Activated CD8-positive, alpha-beta T cell treated with anti-CD3 and anti-CD28 coated beads for 36 hours (primary cell): ENCODE measurements at regions not wholly inside any gene's neighbourhood (a gene's known extent, or its start where the extent isn't known, plus 50 kb on each side); places are given as distances from the start of the nearest gene placed in this dataset.

ENCODE experiments used
- ATAC-seq: fragments of 200-7000 bp; cut with Tn5 transposase; one replicate; pipeline ENCODE4 v1.10.0; 2021; ENCODE audit warnings: mild to moderate bottlenecking, moderate library complexity
- CTCF ChIA-PET: fragments of 350-600 bp; sonication (Branson Sonifier 250); formaldehyde crosslinking; loops from one replicate; lab custom pipeline; 2021; ENCODE audit warnings: antibody characterized with exemption; lab: Charles Lee
- POLR2A ChIA-PET: fragments of 350-600 bp; sonication (Branson Sonifier 250); formaldehyde crosslinking; loops from one replicate; lab custom pipeline; 2021; ENCODE audit warnings: antibody characterized with exemption; lab: Charles Lee
- DNase-seq: peaks from one replicate; pipeline ENCODE4 v3.0.0-alpha.2; 2020
- H3K27ac Mint-ChIP-seq: one replicate; pipeline ENCODE4 v1.8.0; 2021; ENCODE audit warnings: mild to moderate bottlenecking, mixed read lengths
- H3K27me3 Mint-ChIP-seq: one replicate; pipeline ENCODE4 v1.8.0; 2021; ENCODE audit warnings: mixed read lengths
- H3K36me3 Mint-ChIP-seq: one replicate; pipeline ENCODE4 v1.8.0; 2021; ENCODE audit warnings: low read depth, mixed read lengths
- H3K4me1 Mint-ChIP-seq: one replicate; pipeline ENCODE4 v1.8.0; 2021; ENCODE audit warnings: low read depth, mixed read lengths
- H3K4me3 Mint-ChIP-seq: one replicate; pipeline ENCODE4 v1.8.0; 2021; ENCODE audit warnings: mild to moderate bottlenecking, moderate library complexity, mixed read lengths
- H3K9me3 Mint-ChIP-seq: one replicate; pipeline ENCODE4 v1.8.0; 2021; ENCODE audit warnings: mixed read lengths
- intact Hi-C: fragments of 100-400 bp; cut with micrococcal nuclease; formaldehyde crosslinking; loops from one replicate; pipeline ENCODE4 v1.10.0; 2022
- TF ChIP-seq, protein P1 (sequence below): fragments of 200-600 bp; IDR thresholded peaks from one replicate; pipeline ENCODE4 v1.8.0; 2022; ENCODE audit warnings: antibody characterized with exemption, mild to moderate bottlenecking

DNA sequence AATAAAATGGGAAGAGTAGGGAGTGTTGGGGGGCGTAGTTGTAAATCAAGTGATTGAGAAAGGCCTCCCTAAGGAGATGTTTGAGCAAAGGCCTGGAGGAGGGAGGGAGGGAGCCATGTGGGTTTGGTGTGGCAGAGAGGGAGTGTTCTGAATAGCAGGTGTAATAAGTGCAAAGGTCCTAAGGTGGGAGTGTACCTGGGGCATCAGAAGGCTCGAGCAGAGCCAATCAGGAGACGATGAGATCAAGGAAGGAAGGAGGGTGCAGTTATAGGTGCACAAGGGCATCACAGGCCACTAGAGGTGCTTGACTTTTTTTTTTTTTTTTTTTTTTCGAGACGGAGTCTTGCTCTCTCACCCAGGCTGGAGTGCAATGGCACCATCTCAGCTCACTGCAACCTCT, 77.9 kb upstream of the PLXNC1 start:
- H3K9me3 Mint-ChIP-seq = no peaks in the 10 kb centered on the region
- POLR2A ChIA-PET = no interaction called here
- CTCF ChIA-PET = interaction anchor here (1.3 kb wide), 1 partner anchor 31 kb away, joined by 6 read pairs; no protein-coding TSS in a partner anchor
- H3K36me3 Mint-ChIP-seq = no peaks in the 10 kb centered on the region
- H3K27ac Mint-ChIP-seq = no peak overlapping the region
- TF ChIP-seq, protein P1, sequence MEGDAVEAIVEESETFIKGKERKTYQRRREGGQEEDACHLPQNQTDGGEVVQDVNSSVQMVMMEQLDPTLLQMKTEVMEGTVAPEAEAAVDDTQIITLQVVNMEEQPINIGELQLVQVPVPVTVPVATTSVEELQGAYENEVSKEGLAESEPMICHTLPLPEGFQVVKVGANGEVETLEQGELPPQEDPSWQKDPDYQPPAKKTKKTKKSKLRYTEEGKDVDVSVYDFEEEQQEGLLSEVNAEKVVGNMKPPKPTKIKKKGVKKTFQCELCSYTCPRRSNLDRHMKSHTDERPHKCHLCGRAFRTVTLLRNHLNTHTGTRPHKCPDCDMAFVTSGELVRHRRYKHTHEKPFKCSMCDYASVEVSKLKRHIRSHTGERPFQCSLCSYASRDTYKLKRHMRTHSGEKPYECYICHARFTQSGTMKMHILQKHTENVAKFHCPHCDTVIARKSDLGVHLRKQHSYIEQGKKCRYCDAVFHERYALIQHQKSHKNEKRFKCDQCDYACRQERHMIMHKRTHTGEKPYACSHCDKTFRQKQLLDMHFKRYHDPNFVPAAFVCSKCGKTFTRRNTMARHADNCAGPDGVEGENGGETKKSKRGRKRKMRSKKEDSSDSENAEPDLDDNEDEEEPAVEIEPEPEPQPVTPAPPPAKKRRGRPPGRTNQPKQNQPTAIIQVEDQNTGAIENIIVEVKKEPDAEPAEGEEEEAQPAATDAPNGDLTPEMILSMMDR = no peak
- ATAC-seq (no peak), DNase-seq (no peak)
- H3K4me3 Mint-ChIP-seq = no peak overlapping the region
- H3K27me3 Mint-ChIP-seq = no peaks in the 10 kb centered on the region
- intact Hi-C loops = no loop called here
- H3K4me1 Mint-ChIP-seq = peaks cover 4% of the 10 kb centered on the region

DNA sequence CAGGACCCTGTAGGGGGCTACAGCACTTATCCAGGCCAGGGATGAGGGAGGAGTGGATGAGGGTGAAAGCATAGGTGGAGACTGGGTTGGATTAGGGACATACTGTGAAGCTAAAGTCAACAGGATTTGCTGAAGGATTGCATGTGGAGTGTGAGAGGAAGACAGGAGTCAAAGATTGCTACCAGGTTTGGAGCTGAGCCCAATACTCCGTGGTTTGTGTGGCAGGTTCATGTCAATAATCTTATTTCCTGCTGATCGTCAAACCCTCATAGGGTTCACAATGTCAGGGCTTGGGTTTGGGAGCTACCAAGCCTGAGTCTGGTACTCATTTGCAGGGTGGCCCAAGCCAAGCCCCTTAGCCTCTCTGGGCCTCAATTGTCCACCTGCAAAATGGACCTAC, 77.1 kb upstream of the PLXNC1 start:
- Mint-ChIP-seq H3K4me1 (peaks cover 4% of the 10 kb centered on the region), H3K4me3 (no peak overlapping the region), H3K27ac (no peak overlapping the region), H3K36me3 (no peaks in the 10 kb centered on the region), H3K9me3 (no peaks in the 10 kb centered on the region), H3K27me3 (no peaks in the 10 kb centered on the region)
- intact Hi-C loops = no loop called here
- ChIA-PET CTCF (interaction anchor here (1.3 kb wide), 1 partner anchor 31 kb away, joined by 6 read pairs; no protein-coding TSS in a partner anchor), POLR2A (no interaction called here)
- TF ChIP-seq, protein P1 = no peak
- ATAC-seq (no peak), DNase-seq (no peak)

DNA sequence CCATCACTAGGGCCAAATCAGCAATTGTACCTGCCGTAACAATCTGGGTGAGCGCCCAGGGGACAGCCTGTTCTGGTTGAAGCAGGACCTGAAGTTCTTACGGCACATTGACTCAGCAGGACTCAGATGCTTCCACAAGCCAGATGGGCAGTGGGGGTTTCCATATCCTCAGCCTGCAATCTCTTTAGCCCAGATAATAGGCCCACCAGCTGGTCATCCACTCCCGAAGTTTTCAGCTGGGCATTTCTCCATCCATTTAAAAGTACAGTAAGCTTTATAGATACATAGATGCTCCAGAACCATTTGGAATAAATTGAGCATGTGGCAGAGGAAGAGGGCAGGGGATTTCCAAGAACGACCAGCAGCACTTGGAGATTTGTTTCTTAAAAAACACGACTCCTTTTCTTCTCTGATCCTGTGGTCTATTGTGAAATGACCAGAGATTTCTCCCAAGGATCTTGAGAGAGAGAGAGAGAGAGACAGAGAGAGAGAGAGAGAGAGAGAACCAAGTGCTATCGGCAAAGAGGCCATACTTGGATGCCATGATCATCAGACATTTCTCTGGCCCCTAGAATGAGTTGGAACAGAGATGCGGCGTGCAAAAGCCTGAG, 74.8 kb upstream of the PLXNC1 start:
- no peak for ATAC-seq
- CTCF ChIA-PET = interaction anchor here (3.5 kb wide), 1 partner anchor 571 kb away, joined by 9 read pairs; no protein-coding TSS in a partner anchor
- H3K27me3 Mint-ChIP-seq = peaks cover 1% of the 10 kb centered on the region

DNA sequence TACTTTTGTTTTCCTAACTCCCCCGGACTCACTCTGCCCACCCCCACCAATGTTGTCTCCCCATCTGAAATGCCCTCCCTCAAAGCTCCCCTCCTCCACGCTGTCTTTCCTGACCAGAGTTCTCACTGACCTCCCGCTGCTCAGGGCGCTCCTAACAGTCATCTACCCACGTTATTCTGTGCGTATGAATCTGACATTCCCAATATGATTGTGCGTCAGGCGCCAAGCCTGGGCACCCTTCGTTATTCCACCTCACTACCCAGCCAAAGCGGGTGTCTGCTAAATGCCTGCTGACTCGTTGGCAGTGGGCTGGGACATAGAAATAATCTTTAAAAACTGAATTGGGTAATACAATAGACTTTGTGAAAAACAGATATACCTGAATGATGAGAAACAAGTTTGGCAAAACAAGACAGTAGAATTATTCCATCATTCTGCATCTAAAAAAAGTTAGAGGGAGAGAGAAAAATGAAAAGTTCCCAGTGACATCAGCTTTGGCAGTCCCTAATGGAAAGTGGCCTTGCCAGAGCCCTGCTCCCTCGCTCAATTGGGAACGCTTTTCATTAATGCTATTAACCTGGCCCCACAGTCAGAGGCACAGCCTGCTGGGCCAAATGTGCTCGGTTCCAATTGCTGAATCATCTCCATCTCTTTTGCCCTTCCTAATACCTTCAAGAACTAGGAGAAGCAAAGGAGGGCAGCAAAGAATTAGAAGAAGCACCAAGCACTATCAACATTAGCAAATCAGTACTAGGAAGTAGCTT, 74.0 kb upstream of the PLXNC1 start:
- H3K9me3 Mint-ChIP-seq = no peaks in the 10 kb centered on the region
- ChIA-PET POLR2A (interaction anchor here (1.1 kb wide), 1 partner anchor 28 kb away, joined by 4 read pairs; no protein-coding TSS in a partner anchor), CTCF (interaction anchor here (0.7 to 4.8 kb wide), 8 partner anchors 22 to 572 kb away, joined by 3 to 66 read pairs (median 4); no protein-coding TSS in a partner anchor)
- TF ChIP-seq, protein P1 = no peak
- no peak overlapping the region for H3K4me3 Mint-ChIP-seq
- H3K36me3 Mint-ChIP-seq = no peaks in the 10 kb centered on the region
- H3K27me3 Mint-ChIP-seq = peaks cover 5% of the 10 kb centered on the region
- no peak overlapping the region for H3K27ac Mint-ChIP-seq
- DNase-seq (no peak), ATAC-seq (no peak)
- intact Hi-C loops = no loop called here
- H3K4me1 Mint-ChIP-seq = peaks cover 12% of the 10 kb centered on the region

More for the DNA sequence above, 74.8 kb upstream of the PLXNC1 start:
- no peaks in the 10 kb centered on the region for H3K9me3 Mint-ChIP-seq
- no peaks in the 10 kb centered on the region for H3K36me3 Mint-ChIP-seq
- POLR2A ChIA-PET = interaction anchor here (0.8 kb wide), 1 partner anchor 502 kb away, joined by 3 read pairs; no protein-coding TSS in a partner anchor
- intact Hi-C loops = no loop called here
- H3K4me3 Mint-ChIP-seq = no peak overlapping the region
- no peak for DNase-seq
- H3K27ac Mint-ChIP-seq = no peak overlapping the region
- TF ChIP-seq, protein P1 = no peak
- H3K4me1 Mint-ChIP-seq = peaks cover 11% of the 10 kb centered on the region
